B cell (primary cell): ENCODE measurements at regions not wholly inside any gene's neighbourhood (a gene's known extent, or its start where the extent isn't known, plus 50 kb on each side); places are given as distances from the start of the nearest gene placed in this dataset.

Experiments
- CTCF ChIP-seq: fragments of 200-600 bp; IDR thresholded peaks from one replicate; pipeline ENCODE4 v1.8.0; 2022; ENCODE audit warnings: antibody characterized with exemption, mild to moderate bottlenecking
- EZH2 ChIP-seq: IDR thresholded peaks from 2 replicates; pipeline ENCODE4 v1.6.1; 2012; ENCODE audit warnings: borderline replicate concordance, low read depth, mild to moderate bottlenecking, moderate library complexity, low read length; ENCODE audit not compliant: insufficient read depth, poor library complexity, severe bottlenecking

- TF ChIP-seq CTCF (no peak), EZH2 (no peak)
Measured at GRCh38 chr12:14308516-14308915, 57.0 kb upstream of the ATF7IP start.
